Panc1 (cell line): ENCODE measurements at regions not wholly inside any gene's neighbourhood (a gene's known extent, or its start where the extent isn't known, plus 50 kb on each side); places are given as distances from the start of the nearest gene placed in this dataset.
"Not testable (repeated sequence)": the region's sequence is repeated elsewhere in the genome, so short reads cannot be mapped to it uniquely, and the experiment has no call there.

Source experiments
- ATAC-seq: fragments of 200-7000 bp; cut with Tn5 transposase; 2 replicates; pipeline ENCODE4 v1.9.1; 2020; ENCODE audit warnings: mild to moderate bottlenecking, moderate library complexity
- BruUV-seq: library from RNA; stranded (reverse); fragments of 400-500 nt; replicated peaks from 2 replicates; lab custom pipeline; 2021; lab: Mats Ljungman, UMichigan
- CTCF ChIA-PET: fragments of 300-600 bp; sonication (Branson Sonifier 250); formaldehyde crosslinking; loops from one replicate; lab custom pipeline; 2022; ENCODE audit warnings: antibody characterized with exemption; lab: Charles Lee
- POLR2A ChIA-PET: fragments of 300-600 bp; sonication (Branson Sonifier 250); formaldehyde crosslinking; loops from one replicate; lab custom pipeline; 2022; ENCODE audit warnings: antibody characterized with exemption; lab: Charles Lee
- DNase-seq: peaks from one replicate; pipeline ENCODE4 v3.0.0-alpha.2; 2010; ENCODE audit warnings: low read depth, low spot score
- H3K27ac ChIP-seq: 2 replicates; pipeline ENCODE4 v1.5.1; 2011; ENCODE audit warnings: mild to moderate bottlenecking, low read length, inconsistent platforms
- H3K27me3 ChIP-seq: fragments of 200-500 bp; sonication (Bioruptor generic); 2 replicates; pipeline ENCODE4 v1.6.0; 2014; ENCODE audit warnings: low read length, inconsistent platforms; ENCODE audit not compliant: control insufficient read depth, insufficient read depth
- H3K36me3 ChIP-seq: fragments of 200-500 bp; sonication (Bioruptor generic); 2 replicates; pipeline ENCODE4 v1.5.1; 2014; ENCODE audit warnings: inconsistent platforms, mild to moderate bottlenecking, low read length, moderate library complexity; ENCODE audit not compliant: control insufficient read depth, insufficient read depth
- H3K4me1 ChIP-seq: 2 replicates; pipeline ENCODE4 v1.5.1; 2011; ENCODE audit warnings: inconsistent platforms, mild to moderate bottlenecking, low read length, moderate library complexity; ENCODE audit not compliant: control insufficient read depth, insufficient read depth
- H3K4me3 ChIP-seq, 2 experiments: 2 replicates each; pipeline ENCODE4 v1.5.1; 2011 to 2012; ENCODE audit warnings: low read depth in 2 of 2, low read length in 2 of 2, mild to moderate bottlenecking in 2 of 2, inconsistent platforms in 1 of 2, moderate library complexity in 1 of 2
- H3K9me3 ChIP-seq: fragments of 200-500 bp; sonication (Bioruptor generic); 2 replicates; pipeline ENCODE4 v1.5.1; 2014; ENCODE audit warnings: low read depth, mild to moderate bottlenecking, inconsistent platforms, low read length, moderate library complexity; ENCODE audit not compliant: control insufficient read depth, insufficient read depth
- CTCF ChIP-seq: fragments of 450-650 bp; IDR thresholded peaks from 2 replicates; pipeline ENCODE4 v1.5.1; 2017; ENCODE audit warnings: mild to moderate bottlenecking
- POLR2AphosphoS5 ChIP-seq: IDR thresholded peaks from 2 replicates; pipeline ENCODE4 v1.6.1; 2012; ENCODE audit warnings: mild to moderate bottlenecking, low read depth, low read length, moderate library complexity
- REST ChIP-seq, 2 experiments: IDR thresholded peaks; 2 replicates each; pipeline ENCODE4 v1.6.1; 2011 to 2012; ENCODE audit warnings: low read depth in 2 of 2, control low read depth in 1 of 2, low read length in 1 of 2, mild to moderate bottlenecking in 1 of 2, moderate library complexity in 1 of 2; ENCODE audit not compliant: insufficient read depth in 1 of 2
- SIN3A ChIP-seq: IDR thresholded peaks from 2 replicates; pipeline ENCODE4 v1.6.1; 2012; ENCODE audit warnings: low read depth, mild to moderate bottlenecking, low read length, moderate library complexity, borderline replicate concordance; ENCODE audit not compliant: insufficient read depth
- TCF7L2 ChIP-seq: IDR thresholded peaks from 2 replicates; pipeline ENCODE4 v1.6.1; 2011; ENCODE audit warnings: mild to moderate bottlenecking, low read depth, low read length, inconsistent platforms
- in situ Hi-C: cut with HindIII; loops from 2 replicates; pipeline ENCODE4 v1.10.0; 2016; ENCODE audit warnings: low sequenced_read_pairs, low pct_unique_long_range_greater_than_20kb
- intact Hi-C: fragments of 100-400 bp; cut with micrococcal nuclease; formaldehyde crosslinking; loops from one replicate; pipeline ENCODE4 v1.10.0; 2022; ENCODE audit not compliant: unreplicated experiment

- ATAC-seq (no peak), DNase-seq (no peak)
- Histone ChIP-seq H3K9me3 (no peaks in the 10 kb centered on the region), H3K27ac (no peak overlapping the region), H3K27me3 (no peaks in the 10 kb centered on the region), H3K4me3 (no peak overlapping the region), H3K4me1 (no peaks in the 10 kb centered on the region), H3K36me3 (no peaks in the 10 kb centered on the region)
- intact Hi-C loops (no loop called here), in situ Hi-C loops (no loop called here)
- CTCF ChIA-PET, result no interaction called here
- no TSS peak for BruUV-seq
- POLR2A ChIA-PET, result no interaction called here
- TF ChIP-seq SIN3A, result no peak
- TF ChIP-seq CTCF, result no peak
- TF ChIP-seq POLR2AphosphoS5, result no peak
- no peak for TF ChIP-seq TCF7L2
- no peak for TF ChIP-seq REST (IDR thresholded peaks at IDR 0.05; ENCODE audit: insufficient read depth in 1 of 2, low read depth in 2 of 2, low read length in 1 of 2)
Observed at GRCh38 chr12:127172861-127173260, 1094.1 kb upstream of the TMEM132C start.

- H3K27me3 ChIP-seq, H3K4me3 ChIP-seq, intact Hi-C loops, ATAC-seq, H3K36me3 ChIP-seq, H3K27ac ChIP-seq, DNase-seq, POLR2A ChIA-PET, H3K4me1 ChIP-seq, BruUV-seq, CTCF ChIA-PET, in situ Hi-C loops, H3K9me3 ChIP-seq: not testable (repeated sequence)
Observed at GRCh38 chr12:127173971-127174370, 1093.0 kb upstream of the TMEM132C start.

- ATAC-seq (no peak), DNase-seq (no peak)
- Histone ChIP-seq H3K4me1 (no peaks in the 10 kb centered on the region), H3K27me3 (no peaks in the 10 kb centered on the region), H3K9me3 (no peaks in the 10 kb centered on the region), H3K36me3 (no peaks in the 10 kb centered on the region), H3K27ac (no peak overlapping the region), H3K4me3 (no peak overlapping the region)
- CTCF ChIA-PET, result interaction anchor here (0.6 kb wide), 1 partner anchor 117 kb away, joined by 5 read pairs; no protein-coding TSS in a partner anchor
- POLR2A ChIA-PET, result interaction anchor here (0.6 kb wide), 1 partner anchor 30 kb away, joined by 5 read pairs; no protein-coding TSS in a partner anchor
- intact Hi-C loops, result no loop called here
- in situ Hi-C loops, result no loop called here
- TF ChIP-seq TCF7L2, result no peak
- BruUV-seq, result no TSS peak
Observed at GRCh38 chr12:127174881-127175280, 1092.1 kb upstream of the TMEM132C start.
